ENCODE measurements at regions not wholly inside any gene's neighbourhood (a gene's known extent, or its start where the extent isn't known, plus 50 kb on each side); places are given as distances from the start of the nearest gene placed in this dataset.

GRCh38 chr18:2040279-2040678 lies 531.0 kb downstream of the METTL4 start:
- TF ChIP-seq POLR2A (IDR thresholded peaks at IDR 0.05), result no peak
- no peak for TF ChIP-seq CTCF (IDR thresholded peaks at IDR 0.05)
